Activated naive CD4-positive, alpha-beta T cell treated with Interleukin-2 at 50 U/mL for 16 hours (primary cell): ENCODE measurements at regions not wholly inside any gene's neighbourhood (a gene's known extent, or its start where the extent isn't known, plus 50 kb on each side); places are given as distances from the start of the nearest gene placed in this dataset.

Source experiments
- DNase-seq: peaks from one replicate; pipeline ENCODE4 v3.0.0-alpha.2; 2020

- no peak for DNase-seq
These were observed 52.1 kb upstream of the ATP11B start for GRCh38 chr3:182741214-182741613.
